ENCODE measurements at regions not wholly inside any gene's neighbourhood (a gene's known extent, or its start where the extent isn't known, plus 50 kb on each side); places are given as distances from the start of the nearest gene placed in this dataset.

- DNase-seq (ENCODE audit: low read depth): no peak
Observed at GRCh38 chr20:56957737-56958553, 308.5 kb downstream of the BMP7 start.

- DNase-seq (ENCODE audit: low read depth): no peak
Observed at GRCh38 chr20:56964901-56965300, 301.5 kb downstream of the BMP7 start.

- no peak for DNase-seq (ENCODE audit: low read depth)
Observed at GRCh38 chr20:56967916-56968315, 298.5 kb downstream of the BMP7 start.

- DNase-seq (ENCODE audit: low read depth): no peak
Observed at GRCh38 chr20:56968376-56969048, 297.9 kb downstream of the BMP7 start.

GRCh38 chr20:56974499-56975250 is 291.8 kb downstream of the BMP7 start:
- peak; percentile 56 for DNase-seq (ENCODE audit: low read depth)

- DNase-seq (ENCODE audit: low read depth): no peak
Observed at GRCh38 chr20:56975838-56976237, 290.6 kb downstream of the BMP7 start.

GRCh38 chr20:56976336-56976735 is 290.1 kb downstream of the BMP7 start:
- no peak for DNase-seq (ENCODE audit: low read depth)

- DNase-seq (ENCODE audit: low read depth): no peak
Observed at GRCh38 chr20:56978475-56978874, 288.0 kb downstream of the BMP7 start.

- no peak for DNase-seq (ENCODE audit: low read depth)
Observed at GRCh38 chr20:56979125-56979524, 287.3 kb downstream of the BMP7 start.

GRCh38 chr20:56981301-56981700 is 285.1 kb downstream of the BMP7 start:
- DNase-seq (ENCODE audit: low read depth): no peak

GRCh38 chr20:56983813-56984212 is 282.6 kb downstream of the BMP7 start:
- no peak for DNase-seq (ENCODE audit: low read depth)

- peak; percentile 7 for DNase-seq (ENCODE audit: low read depth)
Observed at GRCh38 chr20:56985066-56985685, 281.3 kb downstream of the BMP7 start.

GRCh38 chr20:56986476-56986875 is 280.0 kb downstream of the BMP7 start:
- DNase-seq (ENCODE audit: low read depth): no peak

- DNase-seq (ENCODE audit: low read depth): no peak
Observed at GRCh38 chr20:56986931-56987720, 279.3 kb downstream of the BMP7 start.

GRCh38 chr20:56987986-56988385 is 278.5 kb downstream of the BMP7 start:
- no peak for DNase-seq (ENCODE audit: low read depth)

- DNase-seq (ENCODE audit: low read depth): no peak
Observed at GRCh38 chr20:56988446-56988845, 278.0 kb downstream of the BMP7 start.

- no peak for DNase-seq (ENCODE audit: low read depth)
Observed at GRCh38 chr20:56989516-56989915, 276.9 kb downstream of the BMP7 start.

GRCh38 chr20:56993020-56993559 is 273.4 kb downstream of the BMP7 start:
- DNase-seq (ENCODE audit: low read depth): no peak

GRCh38 chr20:56994006-56994405 is 272.4 kb downstream of the BMP7 start:
- no peak for DNase-seq (ENCODE audit: low read depth)

GRCh38 chr20:56995149-56995548 is 271.3 kb downstream of the BMP7 start:
- no peak for DNase-seq (ENCODE audit: low read depth)

GRCh38 chr20:56995635-56996075 is 270.8 kb downstream of the BMP7 start:
- peak; percentile 6 for DNase-seq (ENCODE audit: low read depth)
